HL-60 (cell line): ENCODE measurements at regions not wholly inside any gene's neighbourhood (a gene's known extent, or its start where the extent isn't known, plus 50 kb on each side); places are given as distances from the start of the nearest gene placed in this dataset.
A peak's percentile ranks its signal among the peaks of the same experiment; 100 is the strongest.

Experiments used
- DNase-seq, 2 experiments: peaks; one replicate each; pipeline ENCODE4 v3.0.0-alpha.2; 2010 to 2020; ENCODE audit warnings: low read depth in 1 of 2, low spot score in 1 of 2
- H3K27ac ChIP-seq: fragments of 250-450 bp; sonication (Bioruptor Pico); replicated peaks from 2 replicates; pipeline ENCODE4 v1.5.1; 2020; ENCODE audit warnings: mild to moderate bottlenecking, moderate library complexity
- H3K27me3 ChIP-seq: fragments of 250-450 bp; sonication (Bioruptor Pico); 2 replicates; pipeline ENCODE4 v1.5.1; 2021; ENCODE audit warnings: mild to moderate bottlenecking, moderate library complexity; ENCODE audit not compliant: insufficient read depth, poor library complexity, severe bottlenecking
- H3K4me3 ChIP-seq: replicated peaks from 2 replicates; pipeline ENCODE4 v1.5.1; 2011; ENCODE audit warnings: mild to moderate bottlenecking, control low read depth, low read length; ENCODE audit not compliant: insufficient read depth
- GABPA ChIP-seq: IDR thresholded peaks from 2 replicates; pipeline ENCODE4 v1.6.1; 2012; ENCODE audit warnings: low read depth
- POLR2AphosphoS5 ChIP-seq: IDR thresholded peaks from 2 replicates; pipeline ENCODE4 v1.6.1; 2012; ENCODE audit warnings: low read depth
- SPI1 ChIP-seq: IDR thresholded peaks from 2 replicates; pipeline ENCODE4 v1.6.1; 2012; ENCODE audit warnings: low read depth, mild to moderate bottlenecking, borderline replicate concordance
- TF ChIP-seq, protein P1 (sequence below): IDR thresholded peaks from one replicate; pipeline ENCODE4 v1.5.1; 2011; ENCODE audit warnings: low read length, control low read depth, inconsistent platforms; ENCODE audit not compliant: insufficient read depth
- TF ChIP-seq, protein P2 (sequence below): IDR thresholded peaks from 2 replicates; pipeline ENCODE4 v1.6.1; 2012; ENCODE audit warnings: low read depth; ENCODE audit not compliant: insufficient replicate concordance

DNA sequence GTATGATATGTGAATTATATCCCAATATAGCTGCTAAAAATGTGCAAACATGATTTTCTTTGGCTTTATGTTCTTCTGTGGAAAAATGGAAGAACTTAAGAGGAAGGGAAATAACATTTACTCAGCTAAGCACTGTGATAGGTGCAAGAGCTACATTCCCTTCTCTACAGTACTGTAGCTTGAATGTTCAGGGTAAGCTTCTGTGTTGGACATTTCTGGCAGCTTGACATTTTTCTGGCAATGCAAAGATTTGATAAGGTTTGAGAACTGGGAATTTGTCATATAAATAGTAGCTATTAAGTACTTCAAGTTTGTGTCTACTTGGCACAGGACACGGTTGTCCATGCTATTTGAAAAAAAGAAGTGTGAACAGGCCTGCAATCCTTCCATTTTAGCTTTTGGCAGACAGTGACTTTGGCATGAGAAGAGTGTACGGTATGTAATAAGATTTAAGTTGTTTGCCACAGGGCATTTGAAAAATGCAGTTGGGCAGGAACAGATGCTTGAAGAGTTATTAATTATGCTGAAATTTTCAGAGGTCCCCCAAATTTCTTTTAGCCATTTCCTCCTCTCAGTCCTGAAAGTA is 77.6 kb downstream of the KIF4B start:
- H3K27me3 ChIP-seq = no peaks in the 10 kb centered on the region
- H3K4me3 ChIP-seq = no peak overlapping the region
- H3K27ac ChIP-seq = no peak overlapping the region
- TF ChIP-seq, protein P1, sequence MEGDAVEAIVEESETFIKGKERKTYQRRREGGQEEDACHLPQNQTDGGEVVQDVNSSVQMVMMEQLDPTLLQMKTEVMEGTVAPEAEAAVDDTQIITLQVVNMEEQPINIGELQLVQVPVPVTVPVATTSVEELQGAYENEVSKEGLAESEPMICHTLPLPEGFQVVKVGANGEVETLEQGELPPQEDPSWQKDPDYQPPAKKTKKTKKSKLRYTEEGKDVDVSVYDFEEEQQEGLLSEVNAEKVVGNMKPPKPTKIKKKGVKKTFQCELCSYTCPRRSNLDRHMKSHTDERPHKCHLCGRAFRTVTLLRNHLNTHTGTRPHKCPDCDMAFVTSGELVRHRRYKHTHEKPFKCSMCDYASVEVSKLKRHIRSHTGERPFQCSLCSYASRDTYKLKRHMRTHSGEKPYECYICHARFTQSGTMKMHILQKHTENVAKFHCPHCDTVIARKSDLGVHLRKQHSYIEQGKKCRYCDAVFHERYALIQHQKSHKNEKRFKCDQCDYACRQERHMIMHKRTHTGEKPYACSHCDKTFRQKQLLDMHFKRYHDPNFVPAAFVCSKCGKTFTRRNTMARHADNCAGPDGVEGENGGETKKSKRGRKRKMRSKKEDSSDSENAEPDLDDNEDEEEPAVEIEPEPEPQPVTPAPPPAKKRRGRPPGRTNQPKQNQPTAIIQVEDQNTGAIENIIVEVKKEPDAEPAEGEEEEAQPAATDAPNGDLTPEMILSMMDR = no peak
- TF ChIP-seq SPI1 = no peak
- TF ChIP-seq, protein P2, sequence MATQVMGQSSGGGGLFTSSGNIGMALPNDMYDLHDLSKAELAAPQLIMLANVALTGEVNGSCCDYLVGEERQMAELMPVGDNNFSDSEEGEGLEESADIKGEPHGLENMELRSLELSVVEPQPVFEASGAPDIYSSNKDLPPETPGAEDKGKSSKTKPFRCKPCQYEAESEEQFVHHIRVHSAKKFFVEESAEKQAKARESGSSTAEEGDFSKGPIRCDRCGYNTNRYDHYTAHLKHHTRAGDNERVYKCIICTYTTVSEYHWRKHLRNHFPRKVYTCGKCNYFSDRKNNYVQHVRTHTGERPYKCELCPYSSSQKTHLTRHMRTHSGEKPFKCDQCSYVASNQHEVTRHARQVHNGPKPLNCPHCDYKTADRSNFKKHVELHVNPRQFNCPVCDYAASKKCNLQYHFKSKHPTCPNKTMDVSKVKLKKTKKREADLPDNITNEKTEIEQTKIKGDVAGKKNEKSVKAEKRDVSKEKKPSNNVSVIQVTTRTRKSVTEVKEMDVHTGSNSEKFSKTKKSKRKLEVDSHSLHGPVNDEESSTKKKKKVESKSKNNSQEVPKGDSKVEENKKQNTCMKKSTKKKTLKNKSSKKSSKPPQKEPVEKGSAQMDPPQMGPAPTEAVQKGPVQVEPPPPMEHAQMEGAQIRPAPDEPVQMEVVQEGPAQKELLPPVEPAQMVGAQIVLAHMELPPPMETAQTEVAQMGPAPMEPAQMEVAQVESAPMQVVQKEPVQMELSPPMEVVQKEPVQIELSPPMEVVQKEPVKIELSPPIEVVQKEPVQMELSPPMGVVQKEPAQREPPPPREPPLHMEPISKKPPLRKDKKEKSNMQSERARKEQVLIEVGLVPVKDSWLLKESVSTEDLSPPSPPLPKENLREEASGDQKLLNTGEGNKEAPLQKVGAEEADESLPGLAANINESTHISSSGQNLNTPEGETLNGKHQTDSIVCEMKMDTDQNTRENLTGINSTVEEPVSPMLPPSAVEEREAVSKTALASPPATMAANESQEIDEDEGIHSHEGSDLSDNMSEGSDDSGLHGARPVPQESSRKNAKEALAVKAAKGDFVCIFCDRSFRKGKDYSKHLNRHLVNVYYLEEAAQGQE = no peak
- no peak for DNase-seq

DNA sequence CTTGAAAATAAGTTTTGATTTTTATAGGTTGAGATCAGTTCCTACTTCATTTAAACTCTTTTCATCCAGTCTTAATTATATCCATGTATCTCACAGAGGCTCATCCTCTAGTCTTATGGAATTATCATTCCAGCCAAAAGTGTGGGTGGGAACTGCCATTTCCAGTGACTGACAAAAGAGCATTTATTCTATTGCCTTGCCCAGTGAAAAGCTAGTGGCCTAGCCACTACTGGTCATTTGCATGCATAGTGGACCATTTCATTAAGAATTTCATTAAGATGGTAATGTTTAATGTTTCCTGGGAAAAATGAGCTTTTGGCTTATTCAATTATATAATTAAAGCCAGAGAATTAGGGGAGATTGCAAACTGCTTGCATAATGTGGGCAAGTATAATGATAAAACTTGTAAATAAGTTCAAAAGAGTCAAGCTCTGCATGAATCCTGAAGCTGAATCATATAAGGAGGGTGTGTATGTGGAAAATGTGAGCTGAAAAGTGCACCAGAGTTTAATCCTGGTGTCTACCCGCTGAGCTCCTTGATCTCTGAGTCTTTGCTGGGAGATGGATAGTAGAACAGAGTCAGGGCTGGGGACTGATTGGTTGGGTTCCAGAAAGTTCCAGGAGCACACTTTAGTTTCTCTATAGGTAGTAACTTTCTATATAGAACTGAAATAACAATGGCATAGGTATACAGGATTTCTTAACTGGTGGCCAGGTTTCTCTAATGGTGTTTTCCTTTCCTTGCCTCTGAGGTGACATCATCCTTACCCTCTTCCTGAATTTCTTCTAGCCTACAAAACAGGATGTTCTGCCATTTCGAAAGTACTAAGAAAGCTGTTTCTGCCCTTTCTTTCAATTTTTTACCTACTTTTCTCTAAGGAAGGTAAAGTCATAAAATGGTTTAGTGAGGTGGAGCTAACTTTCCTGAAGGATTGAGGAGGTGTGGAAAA is 78.5 kb downstream of the KIF4B start:
- Histone ChIP-seq H3K27ac (no peak overlapping the region), H3K27me3 (no peaks in the 10 kb centered on the region), H3K4me3 (no peak overlapping the region)
- TF ChIP-seq SPI1 (no peak), POLR2AphosphoS5 (no peak)
- peak in 1 of 2 experiments; percentile 13 for DNase-seq

DNA sequence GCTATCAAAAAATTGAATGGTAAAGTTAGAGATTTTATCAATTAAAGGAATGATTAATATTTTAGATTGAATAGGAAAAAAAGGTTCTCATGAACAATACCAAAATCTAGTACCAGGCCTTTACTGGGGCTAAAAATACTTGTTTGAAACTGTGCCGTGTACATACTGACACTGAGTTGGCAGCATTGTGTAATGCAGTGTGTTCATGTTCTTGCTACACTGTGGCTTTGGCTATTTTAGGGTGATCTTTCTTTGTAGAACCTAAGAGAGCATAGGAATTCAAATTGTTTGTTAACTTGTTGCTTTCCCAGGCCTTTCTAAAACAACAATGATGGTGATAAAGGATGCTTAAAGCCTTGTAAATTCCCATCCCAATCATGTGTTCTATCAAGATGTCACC is 80.9 kb downstream of the KIF4B start:
- no peaks in the 10 kb centered on the region for H3K27me3 ChIP-seq
- no peak overlapping the region for H3K27ac ChIP-seq
- TF ChIP-seq, protein P1 = no peak
- TF ChIP-seq GABPA (no peak), POLR2AphosphoS5 (no peak), SPI1 (no peak)
- TF ChIP-seq, protein P2 = no peak
- no peak for DNase-seq
- H3K4me3 ChIP-seq = no peak overlapping the region

DNA sequence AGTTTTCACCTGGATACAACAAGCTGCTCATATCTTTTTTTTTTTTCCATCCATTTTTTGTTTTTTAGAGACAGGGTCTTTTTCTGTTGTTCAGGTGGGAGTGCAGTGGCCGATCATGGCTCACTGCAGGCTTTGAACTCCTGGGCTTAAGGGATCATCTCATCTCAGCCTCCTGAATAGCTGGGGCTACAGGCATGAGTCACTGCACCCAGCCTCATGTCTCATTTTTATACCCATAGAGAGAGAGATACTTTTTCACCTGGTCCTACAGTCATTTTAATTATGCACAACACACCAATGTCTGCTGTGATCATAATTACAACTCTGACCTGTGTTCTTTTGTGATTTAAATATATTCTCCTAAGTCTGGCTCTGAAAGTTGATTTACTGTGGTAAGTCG is 84.4 kb downstream of the KIF4B start:
- Histone ChIP-seq H3K27me3 (no peaks in the 10 kb centered on the region), H3K27ac (no peak overlapping the region), H3K4me3 (no peak overlapping the region)
- no peak for DNase-seq
- TF ChIP-seq SPI1 = no peak
- TF ChIP-seq POLR2AphosphoS5 = no peak
- TF ChIP-seq, protein P2 = no peak
- no peak for TF ChIP-seq GABPA
- TF ChIP-seq, protein P1 = no peak
